HG03064 (cell line): ENCODE measurements at regions not wholly inside any gene's neighbourhood (a gene's known extent, or its start where the extent isn't known, plus 50 kb on each side); places are given as distances from the start of the nearest gene placed in this dataset.

Experiments used
- ATAC-seq: cut with Tn5 transposase; IDR thresholded peaks from one replicate; pipeline ENCODE4 v1.9.1; 2021; ENCODE audit warnings: low read depth; ENCODE audit not compliant: unreplicated experiment

DNA sequence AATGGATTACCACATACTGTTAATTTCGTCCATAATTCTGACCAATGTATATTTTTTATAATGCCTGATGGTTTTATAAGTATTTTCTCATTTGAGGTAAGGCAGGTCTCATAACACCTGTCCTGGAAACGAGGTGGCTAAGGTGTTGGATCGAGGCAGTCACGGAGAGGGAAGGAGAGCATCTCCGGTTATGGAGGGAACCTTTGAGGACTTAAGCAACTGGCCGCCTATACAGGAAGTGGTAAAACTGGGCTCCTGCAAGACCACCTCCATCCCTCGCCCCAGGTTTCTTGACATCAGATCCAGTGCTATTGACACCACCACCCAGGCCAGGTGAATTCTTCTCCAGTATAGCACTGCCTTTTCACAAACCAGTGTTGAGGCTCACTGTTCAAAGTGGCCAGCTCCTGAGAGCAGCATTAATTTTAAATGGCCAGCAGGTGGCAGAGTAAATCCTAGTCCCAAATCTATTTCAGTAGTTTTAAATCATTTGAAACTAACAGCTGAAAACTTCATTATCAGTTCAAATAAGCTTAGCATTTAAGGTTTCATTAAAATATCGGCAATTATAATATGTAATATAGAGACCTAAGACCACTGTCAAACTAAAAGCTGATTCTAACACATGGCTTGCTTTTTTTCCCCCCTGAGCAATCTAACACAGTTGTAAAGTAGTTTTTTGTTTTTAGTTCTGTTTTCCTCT, 100.8 kb downstream of the PPM1A start:
- peak; percentile 57 for ATAC-seq

DNA sequence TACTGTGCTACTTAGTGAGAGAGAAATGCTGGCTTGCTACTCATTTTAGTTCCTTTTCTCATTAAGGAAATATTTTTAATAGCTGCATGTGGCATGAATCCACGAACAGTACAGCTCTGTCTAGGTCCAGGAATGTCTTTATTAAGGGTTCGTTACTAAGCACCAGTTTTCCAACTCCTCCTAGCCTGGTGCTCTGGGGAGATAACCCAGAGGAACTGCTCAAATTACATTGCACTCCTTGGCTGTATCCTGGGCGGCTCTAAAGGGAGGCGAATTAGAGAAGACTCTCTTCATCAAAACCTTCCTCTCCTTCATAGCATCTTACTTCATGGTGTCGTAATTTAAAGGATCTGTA, 101.3 kb downstream of the PPM1A start:
- peak; percentile 15 for ATAC-seq

DNA sequence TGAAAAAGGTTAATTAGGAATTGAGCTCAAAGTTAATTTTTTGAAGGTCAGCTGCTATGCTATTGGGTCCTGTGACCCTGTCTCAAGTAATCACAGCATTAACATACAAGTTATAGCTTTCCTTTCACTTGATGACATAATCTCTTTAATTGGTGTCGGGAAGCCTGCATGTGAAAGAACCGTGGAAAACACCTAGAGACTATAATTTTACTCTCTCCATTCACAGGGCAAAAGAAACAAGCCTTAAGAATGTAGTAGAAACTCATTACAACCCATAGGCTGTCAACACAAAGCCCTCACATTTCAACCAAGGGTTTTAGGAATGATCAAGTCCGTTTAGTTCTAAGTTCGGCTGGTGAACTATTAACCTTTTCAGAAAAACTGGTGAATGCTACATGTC, 104.4 kb downstream of the PPM1A start:
- no peak for ATAC-seq

DNA sequence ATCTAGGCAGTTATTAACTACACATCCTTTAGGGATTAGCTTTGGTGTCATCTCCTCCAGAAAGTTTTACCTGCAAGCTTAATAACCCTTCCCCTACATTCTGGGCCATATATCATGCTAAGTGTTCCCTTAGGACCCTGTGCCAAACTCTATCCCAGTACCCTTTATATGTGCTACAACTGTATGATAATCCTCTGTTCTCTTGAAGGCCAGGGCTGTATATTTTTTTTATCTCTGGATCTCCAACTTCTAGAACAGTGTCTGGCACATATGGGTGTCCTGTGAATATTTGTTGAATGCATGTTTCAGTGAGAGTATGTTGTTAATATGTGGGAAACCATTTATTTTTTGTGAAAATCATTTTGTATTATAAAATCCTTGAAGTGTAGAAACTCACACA, 106.7 kb downstream of the PPM1A start:
- no peak for ATAC-seq

DNA sequence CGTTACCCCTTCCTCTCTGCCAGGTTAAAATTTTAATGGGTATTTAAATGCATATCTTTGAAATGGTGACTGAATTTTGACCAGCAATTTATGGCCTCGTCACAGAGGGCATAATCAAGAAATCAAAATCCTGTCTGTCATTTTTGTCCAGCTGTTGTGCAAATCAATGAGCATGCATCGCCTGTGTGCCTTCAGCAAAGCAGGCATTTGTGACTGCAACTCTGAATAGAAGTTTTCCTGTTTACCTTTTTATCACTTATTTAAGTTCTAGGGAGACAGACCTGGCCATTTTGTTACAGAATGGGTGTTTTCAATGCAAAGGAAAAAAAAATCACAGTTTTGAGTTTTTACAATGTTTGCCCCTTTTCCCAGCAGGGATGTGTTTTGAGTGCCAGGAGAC, 107.4 kb downstream of the PPM1A start:
- ATAC-seq: no peak

DNA sequence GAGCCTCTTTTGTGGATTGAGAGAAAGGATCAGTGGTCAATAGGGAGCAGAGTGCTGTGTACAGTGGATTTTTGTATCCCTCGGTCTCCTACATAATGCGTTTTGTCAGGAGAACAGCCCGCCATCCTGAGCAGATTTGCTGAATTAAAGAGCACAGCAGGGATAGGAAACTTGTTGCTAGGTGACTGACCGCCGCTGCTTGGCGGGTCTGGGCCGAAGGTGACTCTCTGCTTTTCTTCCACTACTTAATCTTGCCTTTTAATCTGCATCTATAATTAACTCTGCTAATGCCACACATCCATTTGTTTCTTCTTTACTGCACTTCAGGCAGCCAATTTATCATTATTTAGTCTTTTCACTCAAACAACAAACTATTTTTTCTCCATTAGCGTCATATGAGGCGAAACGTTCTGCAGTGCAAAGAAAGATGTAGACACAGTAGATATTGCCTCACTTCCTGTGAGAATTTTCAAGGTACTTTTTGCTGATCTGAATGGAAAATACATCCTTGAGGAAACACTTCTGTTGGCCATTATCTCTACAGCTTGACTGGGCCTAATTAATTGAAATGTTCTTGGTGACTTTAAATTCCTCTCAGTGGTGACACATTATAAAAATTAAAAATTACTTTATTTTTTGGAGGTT, 108.0 kb downstream of the PPM1A start:
- no peak for ATAC-seq

DNA sequence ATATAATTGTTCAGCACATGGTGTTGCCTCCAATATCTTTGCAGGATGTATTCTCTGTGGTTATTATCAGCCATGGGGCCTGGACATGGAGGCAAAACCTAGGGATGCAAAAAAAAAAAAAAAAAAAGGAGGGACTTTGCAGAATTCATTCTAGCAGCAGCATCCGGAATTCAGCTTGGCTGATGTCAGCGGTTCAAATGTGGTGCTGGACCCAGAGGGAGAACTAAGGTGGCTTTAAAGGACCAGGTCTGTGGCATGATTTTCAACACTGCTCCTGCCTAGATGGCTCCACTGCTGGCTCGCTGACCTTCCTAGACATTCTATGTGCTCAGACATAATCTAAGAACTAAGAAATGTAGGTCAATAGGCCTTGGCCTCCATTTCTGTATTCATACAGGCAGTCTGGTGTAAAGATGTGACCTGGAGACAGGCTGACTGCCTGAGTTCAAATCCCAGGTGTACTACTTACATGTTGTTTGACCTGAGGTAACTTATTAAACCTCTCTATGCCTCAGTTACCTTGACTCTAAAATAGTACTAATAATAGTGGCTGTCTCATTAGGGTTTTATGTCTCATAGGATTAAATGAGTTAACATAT, 108.6 kb downstream of the PPM1A start:
- no peak for ATAC-seq

DNA sequence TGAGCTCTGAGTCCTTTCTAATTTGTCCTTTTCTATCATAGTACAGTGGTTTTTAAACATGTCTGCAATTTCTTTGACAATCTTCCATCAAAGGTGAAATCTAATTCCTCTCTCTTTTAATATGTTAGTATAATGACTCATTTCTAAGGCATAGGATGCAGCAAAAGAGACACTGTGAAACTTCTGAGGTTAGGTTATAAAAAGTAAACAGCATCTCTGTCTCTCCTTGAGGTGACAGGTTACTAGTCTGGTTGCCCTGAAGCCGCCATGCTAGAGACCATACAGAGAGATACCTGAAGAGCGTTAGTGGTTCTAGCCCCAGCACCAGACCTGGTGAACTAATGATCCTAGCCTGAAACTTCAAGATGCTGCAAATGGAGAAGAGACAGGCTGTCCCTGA, 114.3 kb downstream of the PPM1A start:
- ATAC-seq: no peak

DNA sequence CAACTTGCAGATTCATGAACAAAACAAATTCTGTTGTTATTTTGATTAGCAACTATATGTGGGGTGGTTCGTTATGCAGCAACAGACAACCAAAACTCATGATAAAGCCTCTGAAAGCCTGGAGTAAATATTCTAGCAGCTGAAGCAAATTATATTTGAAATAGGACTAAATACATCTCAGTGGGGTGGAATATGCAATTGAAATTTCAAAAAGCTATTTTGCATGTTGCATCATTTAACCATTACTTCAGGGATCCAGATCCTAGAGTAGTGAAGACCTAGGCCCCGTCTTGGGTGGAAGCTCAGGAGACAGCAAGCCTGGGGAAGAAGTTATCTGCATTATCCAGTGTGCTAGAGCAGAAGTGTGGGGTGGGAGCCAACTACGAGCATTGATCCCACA, 114.7 kb downstream of the PPM1A start:
- no peak for ATAC-seq

DNA sequence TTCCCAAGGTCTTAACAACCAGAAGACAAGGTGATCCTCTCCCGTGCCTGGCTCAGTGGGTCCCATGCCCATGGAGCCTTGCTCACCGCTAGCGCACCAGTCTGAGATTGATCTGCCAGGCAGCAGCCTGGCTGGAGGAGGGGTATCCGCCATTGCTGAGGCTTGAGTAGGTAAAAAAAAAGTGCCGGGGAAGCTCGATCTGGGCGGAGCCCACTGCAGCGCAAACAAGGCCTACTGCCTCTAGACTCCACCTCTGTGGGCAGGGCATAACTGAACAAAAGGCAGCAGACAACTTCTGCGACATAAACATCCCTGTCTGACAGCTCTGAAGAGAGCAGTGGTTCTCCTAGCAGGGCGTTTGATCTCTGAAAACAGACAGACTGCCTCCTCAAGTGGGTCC, 104.0 kb downstream of the C14orf39 start:
- ATAC-seq: no peak
